GM18907 (cell line): ENCODE measurements at regions not wholly inside any gene's neighbourhood (a gene's known extent, or its start where the extent isn't known, plus 50 kb on each side); places are given as distances from the start of the nearest gene placed in this dataset.
A peak's percentile ranks its signal among the peaks of the same experiment; 100 is the strongest.
"Not testable (repeated sequence)": the region's sequence is repeated elsewhere in the genome, so short reads cannot be mapped to it uniquely, and the experiment has no call there.

Experiments used
- ATAC-seq: cut with Tn5 transposase; IDR thresholded peaks from one replicate; pipeline ENCODE4 v1.9.1; 2021; ENCODE audit warnings: mild to moderate bottlenecking, moderate library complexity; ENCODE audit not compliant: unreplicated experiment

DNA sequence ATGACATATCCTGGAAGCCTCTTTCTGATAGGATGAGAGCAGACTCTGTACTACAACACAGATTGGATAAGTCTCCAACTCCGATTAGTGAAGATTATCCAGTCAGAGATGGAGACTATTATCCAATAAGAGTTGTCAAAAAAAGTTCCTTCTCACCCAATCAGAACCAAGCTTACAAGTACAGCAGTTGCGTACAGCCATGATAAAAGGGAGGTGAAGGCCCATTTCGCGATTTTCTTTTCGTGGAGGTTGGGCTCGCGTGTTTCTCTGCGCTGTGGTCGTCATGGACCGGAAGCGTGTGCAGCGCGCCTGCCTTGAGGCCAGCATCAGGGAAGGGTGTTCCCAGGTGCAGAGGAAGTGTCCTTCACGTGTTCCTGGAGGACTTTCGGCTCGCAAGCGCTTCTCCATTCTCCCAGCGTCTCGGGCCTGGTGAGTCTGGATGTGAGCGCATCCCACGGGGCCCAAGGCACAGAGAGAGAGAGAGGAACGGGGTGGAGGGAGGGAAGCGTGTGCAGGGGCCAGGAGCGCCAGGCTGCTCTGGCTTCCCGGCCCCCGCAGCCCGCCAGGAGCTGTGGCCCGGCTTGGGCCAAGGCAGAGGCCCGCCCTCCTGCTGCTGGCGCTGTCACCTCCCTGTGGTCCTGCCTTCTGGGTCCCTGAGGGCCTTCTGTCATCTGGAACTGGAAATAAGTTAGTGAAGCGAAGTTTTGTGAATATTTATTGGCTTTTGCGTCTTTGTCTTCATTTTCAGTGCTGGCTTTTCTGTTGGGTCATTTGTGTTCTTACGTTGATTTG lies 53.9 kb downstream of the CDRT15L2 start:
- not testable (repeated sequence) for ATAC-seq

DNA sequence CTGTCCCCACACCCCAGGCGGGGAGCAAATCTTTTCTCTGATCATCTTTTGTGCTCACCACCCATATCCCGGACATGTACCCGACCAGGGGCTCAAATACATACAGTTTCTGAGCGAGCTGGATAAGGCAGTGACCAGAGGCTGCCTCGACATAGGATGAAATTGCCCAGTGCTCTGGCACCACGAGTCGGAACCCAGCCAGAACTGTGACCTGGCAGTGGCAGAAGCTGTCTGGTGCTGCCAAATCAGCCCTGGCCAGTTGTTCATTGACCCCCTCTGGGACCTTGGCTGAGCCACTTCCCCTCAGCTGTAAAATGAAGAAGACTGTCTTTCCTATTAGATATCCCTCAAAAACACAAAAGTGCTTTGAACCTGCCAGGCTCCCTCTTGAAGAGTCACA lies 60.6 kb downstream of the CDRT15L2 start:
- not testable (repeated sequence) for ATAC-seq

- not testable (repeated sequence) for ATAC-seq
These were observed 67.2 kb downstream of the CDRT15L2 start for GRCh38 chr17:20646661-20647272.

DNA sequence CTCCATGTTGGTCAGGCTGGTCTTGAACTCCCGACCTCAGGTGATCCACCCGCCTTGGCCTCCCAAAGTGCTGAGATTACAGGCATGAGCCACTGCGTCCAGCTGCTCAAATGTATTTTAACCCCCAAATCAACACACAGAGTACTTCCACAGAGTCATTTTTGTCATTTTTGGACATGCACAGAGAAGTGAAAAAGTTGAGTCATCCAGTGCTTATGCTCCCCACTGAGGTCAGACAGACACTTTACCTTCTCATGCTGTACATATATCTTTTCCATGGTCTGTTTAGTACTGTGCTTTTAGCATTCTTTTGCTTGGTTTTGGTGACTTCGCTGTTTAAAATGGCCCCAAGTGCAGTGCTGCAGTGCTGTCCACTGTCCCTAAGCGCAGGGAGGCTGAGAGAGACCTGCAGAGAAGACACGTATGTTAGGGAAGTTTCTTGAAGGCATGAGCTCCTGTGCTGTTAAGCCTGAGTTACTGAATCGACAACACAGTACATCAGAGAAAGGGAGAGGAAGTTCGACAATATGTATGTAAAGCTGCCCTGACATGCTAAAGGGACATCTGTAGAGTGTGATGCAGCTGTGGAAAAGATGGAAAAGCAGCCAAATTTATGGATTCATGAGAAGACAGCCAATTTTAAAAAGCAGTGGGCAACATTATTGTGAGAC lies 69.7 kb downstream of the CDRT15L2 start:
- peak; percentile 88 for ATAC-seq

- ATAC-seq, result not testable (repeated sequence)
These were observed 71.5 kb downstream of the CDRT15L2 start for GRCh38 chr17:20651022-20651421.

- ATAC-seq, result not testable (repeated sequence)
These were observed 72.2 kb downstream of the CDRT15L2 start for GRCh38 chr17:20651736-20652135.

GRCh38 chr17:20653391-20653790 lies 73.9 kb downstream of the CDRT15L2 start:
- ATAC-seq, result not testable (repeated sequence)

GRCh38 chr17:20654114-20654513 lies 74.6 kb downstream of the CDRT15L2 start:
- not testable (repeated sequence) for ATAC-seq

GRCh38 chr17:20654575-20654974 lies 75.1 kb downstream of the CDRT15L2 start:
- not testable (repeated sequence) for ATAC-seq

- peak; percentile 71 for ATAC-seq
These were observed 85.8 kb downstream of the CDRT15L2 start for GRCh38 chr17:20665103-20665955.

DNA sequence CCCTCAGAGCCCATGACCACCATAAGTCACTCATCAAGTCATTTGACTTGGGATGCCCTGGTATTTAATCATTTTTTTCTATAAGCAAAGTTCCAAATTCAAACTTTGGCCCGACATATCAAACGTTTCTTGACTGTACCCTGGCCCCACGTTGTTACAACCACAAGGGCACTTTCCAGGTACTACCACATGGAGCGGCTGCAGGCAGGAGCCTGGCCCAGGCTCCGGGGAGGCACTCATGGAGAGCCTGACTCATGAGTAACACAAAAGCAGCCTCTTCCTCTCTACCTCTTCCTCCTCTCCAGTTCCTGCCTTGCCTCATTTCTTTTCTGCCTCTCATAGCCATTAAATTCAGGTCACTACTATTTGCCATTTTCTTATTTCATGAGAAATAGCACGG lies 87.2 kb downstream of the CDRT15L2 start:
- not testable (repeated sequence) for ATAC-seq

GRCh38 chr17:20667712-20668111 lies 88.2 kb downstream of the CDRT15L2 start:
- ATAC-seq, result not testable (repeated sequence)

- ATAC-seq, result not testable (repeated sequence)
These were observed 88.8 kb downstream of the CDRT15L2 start for GRCh38 chr17:20668316-20668715.

DNA sequence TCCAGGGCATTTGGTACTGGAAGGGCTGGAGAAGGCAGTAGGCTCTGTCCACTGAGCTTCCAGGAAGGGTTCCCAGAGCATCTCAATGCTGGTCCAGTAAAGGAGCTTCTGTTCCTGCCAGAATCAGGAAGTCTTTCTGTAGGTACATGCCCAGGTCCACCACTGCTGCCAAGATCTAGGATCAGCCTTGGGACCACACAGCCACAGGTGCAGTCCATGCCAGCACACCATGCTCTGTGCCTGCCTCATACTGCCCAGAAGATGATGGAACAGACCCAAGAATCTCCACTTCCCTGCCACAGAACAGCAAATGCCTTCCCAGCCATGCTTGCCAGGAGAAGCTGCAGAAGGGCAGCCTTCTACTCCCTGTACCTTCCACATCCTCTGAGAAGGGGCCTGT lies 89.3 kb downstream of the CDRT15L2 start:
- ATAC-seq, result not testable (repeated sequence)

- not testable (repeated sequence) for ATAC-seq
These were observed 91.0 kb downstream of the CDRT15L2 start for GRCh38 chr17:20670506-20670905.

- ATAC-seq, result not testable (repeated sequence)
These were observed 94.8 kb downstream of the CDRT15L2 start for GRCh38 chr17:20674374-20674773.

GRCh38 chr17:20675707-20676106 lies 96.2 kb downstream of the CDRT15L2 start:
- ATAC-seq, result peak; percentile 64

DNA sequence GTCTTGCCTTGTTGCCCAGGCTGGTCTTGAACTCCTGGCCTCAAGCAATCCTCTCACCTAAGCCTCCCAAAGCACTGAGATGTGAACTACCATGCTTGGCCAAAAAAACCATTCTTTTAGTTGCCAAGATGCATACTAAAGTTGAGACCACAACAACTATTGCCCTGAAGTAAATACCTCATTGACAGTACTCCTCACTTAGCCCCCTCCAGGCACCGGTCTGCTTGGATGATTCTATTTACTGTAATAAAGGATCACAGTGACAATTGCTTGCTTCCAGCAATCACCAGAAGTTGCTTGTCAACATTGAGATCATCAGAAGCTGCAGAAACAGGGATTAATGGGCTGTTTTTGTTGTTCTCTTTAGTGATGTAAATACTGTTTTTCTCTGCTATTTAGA lies 97.1 kb downstream of the CDRT15L2 start:
- not testable (repeated sequence) for ATAC-seq

GRCh38 chr17:20677469-20677868 lies 97.9 kb downstream of the CDRT15L2 start:
- ATAC-seq, result not testable (repeated sequence)

DNA sequence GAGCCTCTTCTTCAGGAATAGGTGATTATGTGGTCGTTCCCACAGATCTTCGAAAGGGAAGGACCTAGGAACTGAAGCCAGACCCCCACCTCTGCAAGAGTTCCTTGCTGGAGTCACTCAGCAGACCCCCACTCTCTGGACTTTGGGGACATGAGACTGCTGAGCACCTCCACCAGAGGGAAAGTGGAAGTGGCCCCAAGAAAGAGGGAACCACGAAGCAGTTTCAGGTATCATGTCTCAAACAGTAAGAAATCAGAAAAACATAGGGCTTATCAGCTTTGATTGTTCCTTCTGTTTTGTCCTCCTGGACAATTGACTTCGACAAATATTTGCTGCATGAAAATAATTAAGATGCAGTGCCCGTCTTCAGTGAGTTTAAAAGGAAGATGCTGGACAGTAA lies 98.9 kb downstream of the CDRT15L2 start:
- ATAC-seq, result peak; percentile 43
